ENCODE measurements at regions not wholly inside any gene's neighbourhood (a gene's known extent, or its start where the extent isn't known, plus 50 kb on each side); places are given as distances from the start of the nearest gene placed in this dataset.

- TF ChIP-seq CHD7 (IDR thresholded peaks at IDR 0.05; ENCODE audit: insufficient replicate concordance, low read length): no peak
Observed at GRCh38 chr13:97131447-97131846, 90.7 kb upstream of the MBNL2 start (continued).
